ELR (cell line): ENCODE measurements at regions not wholly inside any gene's neighbourhood (a gene's known extent, or its start where the extent isn't known, plus 50 kb on each side); places are given as distances from the start of the nearest gene placed in this dataset.
"Not testable (repeated sequence)": the region's sequence is repeated elsewhere in the genome, so short reads cannot be mapped to it uniquely, and the experiment has no call there.

ENCODE experiments used
- DNase-seq: peaks from one replicate; pipeline ENCODE4 v3.0.0-alpha.2; 2015; ENCODE audit warnings: low read depth

DNA sequence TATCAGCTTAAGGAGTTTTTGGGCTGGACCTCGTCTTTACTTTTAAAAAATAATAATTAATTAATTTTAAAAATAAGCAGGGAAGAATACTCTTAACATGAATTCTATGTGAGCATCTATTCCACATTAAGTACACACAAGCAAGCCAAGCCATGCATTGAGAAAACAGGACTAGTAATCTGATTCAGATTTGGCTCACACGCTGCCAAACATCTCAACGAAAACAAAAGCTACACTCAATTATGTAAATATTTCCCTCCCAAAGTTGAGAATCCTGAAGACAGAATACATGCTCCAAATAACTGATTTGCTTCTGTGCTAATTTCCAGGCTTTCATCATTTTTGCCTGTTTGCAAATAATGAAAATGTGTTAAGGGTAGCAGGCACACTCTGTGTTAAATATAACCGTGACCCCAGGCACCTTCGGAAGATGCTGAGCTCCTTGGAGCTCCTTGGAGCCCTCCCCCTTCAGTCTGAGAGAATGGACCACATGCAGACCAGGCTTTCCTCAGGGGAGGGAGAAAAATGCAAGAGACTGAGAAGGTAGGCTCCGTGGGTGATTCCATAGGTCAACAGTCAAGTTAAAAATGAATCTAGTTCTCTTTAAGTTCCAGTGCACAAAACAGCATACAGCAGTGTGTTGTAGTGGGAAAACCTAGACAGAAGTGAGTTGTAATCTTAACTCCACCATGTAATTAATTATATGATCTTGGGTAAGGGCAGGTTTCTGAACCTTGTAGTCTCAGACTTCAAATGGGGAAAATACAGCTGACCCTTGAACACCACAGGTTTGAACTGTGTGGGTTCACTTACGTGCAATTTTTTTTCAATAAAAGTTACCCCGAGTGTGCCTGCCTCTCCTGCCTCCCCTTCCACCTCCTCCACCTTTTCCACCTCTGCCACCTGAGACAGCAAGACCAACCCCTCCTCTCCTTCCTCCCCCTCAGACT, 161.3 kb upstream of the RREB1 start:
- DNase-seq, result no peak

DNA sequence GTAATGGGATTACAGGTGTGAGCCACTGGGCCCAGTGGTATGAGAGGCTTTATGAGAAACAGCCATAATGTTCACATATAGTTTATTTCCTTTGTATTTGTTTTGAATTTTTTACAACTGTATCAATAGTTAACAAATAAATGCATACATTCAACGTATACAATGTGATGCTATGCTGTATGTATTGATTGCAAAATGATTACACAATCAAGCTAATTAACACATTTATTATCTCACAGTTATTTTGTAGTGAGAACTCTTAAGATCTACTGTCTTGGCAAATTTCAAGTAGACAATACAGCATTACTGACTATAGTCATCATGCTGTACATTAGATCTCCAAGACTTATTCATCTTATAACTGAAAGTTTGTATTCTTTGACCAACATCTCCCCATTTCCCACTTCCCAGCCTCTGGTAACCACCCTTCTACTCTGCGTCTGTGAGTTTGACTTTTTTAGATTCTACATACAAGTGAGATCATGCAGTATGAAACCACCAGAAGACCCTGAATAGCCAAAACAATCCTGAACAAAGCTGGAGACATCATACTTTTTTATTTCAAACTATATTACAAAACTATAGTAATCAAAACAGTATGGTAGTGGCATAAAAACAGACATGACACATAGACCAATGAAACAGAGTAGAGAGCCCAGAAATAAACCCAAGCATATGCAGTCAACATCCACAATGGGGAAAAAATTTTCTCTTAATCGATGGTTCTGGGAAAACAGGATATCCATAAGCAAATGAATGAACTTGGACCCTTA, 157.2 kb upstream of the RREB1 start:
- DNase-seq, result no peak

DNA sequence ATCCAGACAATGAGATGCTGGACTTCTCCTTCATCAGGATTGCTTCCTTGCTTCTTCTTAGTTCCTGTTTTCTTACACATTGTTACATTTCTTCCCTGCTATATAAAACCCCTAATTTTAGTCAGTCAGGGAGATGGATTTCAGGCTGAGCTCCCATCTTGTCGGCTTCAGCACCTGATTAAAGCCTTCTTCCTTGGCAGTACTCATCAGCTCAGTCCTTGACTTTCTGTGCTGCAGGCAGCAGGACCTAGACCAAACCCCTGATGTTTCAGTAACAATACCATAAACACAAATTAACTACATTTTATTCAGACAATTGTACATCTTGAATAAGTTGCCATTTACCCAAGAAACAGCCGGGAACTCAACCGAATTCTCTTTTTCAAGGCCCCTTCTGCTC, 156.4 kb upstream of the RREB1 start:
- no peak for DNase-seq

DNA sequence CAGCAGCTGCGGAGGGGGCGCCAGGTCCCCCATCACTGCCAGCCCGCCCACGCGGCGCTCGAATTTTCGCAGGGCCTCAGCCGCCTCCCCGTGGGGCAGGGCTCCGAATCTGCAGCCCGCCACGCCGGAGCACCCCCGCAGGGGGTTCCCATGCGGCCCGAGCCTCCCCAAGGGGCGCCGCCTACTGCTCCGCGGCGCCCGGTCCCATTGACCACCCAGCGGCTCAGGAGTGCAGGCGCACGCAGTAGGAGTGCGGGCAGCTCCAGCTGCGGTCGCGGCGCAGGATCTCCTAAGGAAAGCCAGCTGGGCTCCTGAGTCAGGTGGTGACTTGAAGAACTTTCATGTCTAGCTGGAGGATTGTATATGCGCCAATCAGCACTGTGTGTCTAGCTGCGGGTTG, 155.3 kb upstream of the RREB1 start:
- DNase-seq, result no peak

DNA sequence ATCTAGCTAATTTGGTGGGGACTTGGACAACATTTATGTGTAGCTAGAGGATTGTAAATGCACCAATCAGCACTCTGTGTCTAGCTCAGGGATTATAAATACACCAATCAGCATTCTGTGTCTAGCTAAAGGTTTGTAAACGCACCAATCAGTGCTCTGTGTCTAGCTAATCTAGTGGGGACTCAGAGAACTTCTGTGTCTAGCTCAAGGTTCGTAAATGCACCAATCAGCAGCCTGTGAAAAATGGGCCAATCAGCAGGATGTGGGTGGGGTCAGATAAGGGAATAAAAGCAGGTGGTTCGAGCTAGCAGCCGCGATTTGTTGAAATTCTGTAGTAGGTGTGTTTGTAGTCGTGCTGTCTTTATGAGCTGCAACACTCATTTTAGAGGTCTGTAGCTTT, 154.8 kb upstream of the RREB1 start:
- DNase-seq, result not testable (repeated sequence)

DNA sequence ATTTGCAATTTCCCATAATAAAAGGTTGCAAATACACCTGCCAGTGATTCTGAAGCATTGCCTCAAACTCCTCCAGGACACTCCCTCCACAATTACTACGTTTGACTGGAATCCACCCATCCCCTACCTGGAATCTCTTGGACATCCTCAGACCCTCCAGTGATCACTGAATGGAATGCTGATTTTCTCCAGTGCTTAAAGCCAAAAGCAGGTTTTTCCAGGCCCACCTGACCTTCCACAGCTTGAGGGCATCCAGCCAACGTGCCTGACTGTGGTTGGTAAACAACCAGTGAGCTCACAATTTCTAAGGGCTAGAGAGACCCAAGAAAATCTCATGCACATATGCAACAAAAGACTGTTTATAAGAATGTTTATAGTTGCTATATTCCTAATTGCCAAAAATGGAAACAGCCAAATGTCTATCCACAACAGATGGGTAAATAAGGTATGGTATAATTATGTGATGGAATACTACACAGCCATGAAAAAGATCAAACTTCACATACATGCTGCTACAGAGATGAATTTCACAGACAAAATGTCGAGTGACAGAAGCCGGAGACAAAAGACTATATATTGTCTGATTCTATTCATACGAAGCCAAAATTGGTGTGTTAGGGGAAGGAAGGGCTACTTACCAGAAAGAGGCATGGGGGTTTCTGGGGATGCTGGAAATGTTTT, 147.1 kb upstream of the RREB1 start:
- DNase-seq, result no peak

DNA sequence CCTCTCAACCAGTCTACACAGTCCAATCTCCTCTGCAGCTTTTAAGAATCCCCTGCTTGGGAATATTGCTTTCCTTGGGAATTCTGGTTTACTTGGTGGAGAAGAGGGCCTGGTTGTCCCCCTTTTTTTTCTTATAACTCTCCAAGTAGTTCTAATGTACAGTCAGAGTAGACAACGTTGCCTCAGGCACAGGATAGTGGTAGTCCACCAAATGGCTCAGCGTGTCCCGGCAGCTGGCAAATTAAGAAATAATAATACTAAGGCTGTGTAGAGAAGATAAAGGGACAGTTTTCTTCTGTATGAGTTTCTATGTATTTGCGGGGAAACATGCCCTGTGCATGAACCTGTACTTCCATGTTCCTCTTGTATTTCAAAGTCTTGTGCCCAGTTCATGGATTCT, 145.7 kb upstream of the RREB1 start:
- DNase-seq, result no peak

DNA sequence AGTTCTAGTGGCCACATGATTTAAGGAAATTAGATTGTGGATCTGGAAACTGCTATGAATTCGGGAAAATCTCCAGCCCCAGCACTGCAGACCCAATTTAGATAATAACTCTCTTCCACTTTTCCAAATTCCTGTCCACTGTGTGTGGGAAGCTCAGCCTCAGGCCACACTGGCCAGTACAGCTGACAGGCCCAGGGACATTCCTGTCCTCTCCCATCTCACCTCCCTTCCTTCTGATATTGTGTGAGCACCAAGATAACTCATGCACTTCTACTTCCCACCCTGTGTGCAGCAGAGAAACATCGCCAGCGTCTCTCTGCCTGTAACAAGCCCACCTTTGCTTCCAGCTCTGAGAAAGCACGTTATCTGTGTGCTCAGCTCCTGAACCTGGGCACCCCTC, 145.1 kb upstream of the RREB1 start:
- DNase-seq, result no peak

DNA sequence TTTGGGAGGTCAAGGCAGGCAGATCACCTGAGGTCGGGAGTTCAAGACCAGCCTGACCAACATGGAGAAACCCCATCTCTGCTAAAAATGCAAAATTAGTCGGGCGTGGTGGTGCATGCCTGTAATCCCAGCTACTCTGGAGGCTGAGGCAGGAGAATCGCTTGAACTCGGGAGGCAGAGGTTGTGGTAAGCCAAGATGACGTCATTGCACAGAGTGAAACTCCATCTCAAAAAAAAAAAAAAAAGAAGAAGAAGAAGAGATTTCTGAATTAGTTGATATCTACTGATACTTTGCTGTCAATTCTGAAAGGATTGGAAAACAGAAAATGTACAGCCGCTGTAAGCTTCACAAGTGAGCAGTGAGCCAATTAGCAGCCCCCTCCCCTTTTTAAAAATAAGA, 144.4 kb upstream of the RREB1 start:
- DNase-seq, result not testable (repeated sequence)

DNA sequence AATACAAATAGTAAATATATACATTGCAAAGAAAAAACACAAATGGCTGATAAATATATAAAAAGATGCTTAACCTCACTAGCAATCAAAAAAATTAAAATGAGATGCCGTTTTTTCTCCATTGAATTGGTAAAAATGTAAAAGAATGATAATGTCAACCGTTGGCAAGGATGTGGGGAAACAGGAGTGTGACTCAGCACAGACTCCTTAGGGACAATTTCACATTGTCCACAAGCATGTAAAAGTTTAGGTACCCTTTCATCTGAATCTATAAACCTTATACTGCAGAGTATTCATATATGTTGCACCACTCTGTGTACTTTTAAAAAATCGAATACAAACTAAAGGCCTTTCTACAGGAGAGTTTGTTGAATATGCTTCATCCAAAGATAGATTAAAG, 143.1 kb upstream of the RREB1 start:
- no peak for DNase-seq

DNA sequence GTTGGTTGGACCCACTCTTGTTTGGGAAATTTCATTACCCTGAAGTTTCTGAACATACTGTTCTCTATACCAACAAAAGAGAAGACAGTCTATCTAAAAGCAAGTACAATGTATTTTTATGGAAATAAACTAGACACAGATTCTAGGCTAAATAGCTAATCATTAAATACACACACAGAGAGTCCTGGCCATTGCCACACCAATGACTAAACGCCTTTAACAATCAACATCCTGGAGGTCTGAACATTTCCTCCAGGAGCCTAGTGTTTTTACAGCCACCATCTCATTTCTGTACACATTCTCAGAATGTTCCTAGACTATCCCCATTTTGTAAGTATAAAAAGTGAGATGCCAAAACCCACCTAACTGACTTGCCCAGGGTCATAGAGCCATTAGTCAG, 141.6 kb upstream of the RREB1 start:
- DNase-seq, result no peak

DNA sequence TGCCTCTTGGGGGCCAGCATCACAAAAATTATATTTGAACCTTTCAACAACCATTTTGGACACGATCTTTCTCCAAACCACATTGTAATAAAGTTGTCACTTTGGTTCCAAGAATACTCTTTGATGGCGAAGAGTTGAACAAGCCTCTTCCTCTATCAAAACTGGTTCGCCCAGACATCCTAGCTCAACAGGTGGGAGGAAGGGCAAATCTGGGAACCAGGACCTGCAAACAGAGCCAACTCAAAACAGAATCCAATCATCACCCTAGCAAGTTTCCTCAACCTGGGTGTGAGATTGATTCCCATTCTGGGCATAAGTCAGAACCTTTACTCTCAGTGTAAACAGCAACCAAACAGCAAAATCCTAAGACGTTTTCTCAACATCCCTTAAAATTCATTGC, 141.2 kb upstream of the RREB1 start:
- DNase-seq, result no peak

DNA sequence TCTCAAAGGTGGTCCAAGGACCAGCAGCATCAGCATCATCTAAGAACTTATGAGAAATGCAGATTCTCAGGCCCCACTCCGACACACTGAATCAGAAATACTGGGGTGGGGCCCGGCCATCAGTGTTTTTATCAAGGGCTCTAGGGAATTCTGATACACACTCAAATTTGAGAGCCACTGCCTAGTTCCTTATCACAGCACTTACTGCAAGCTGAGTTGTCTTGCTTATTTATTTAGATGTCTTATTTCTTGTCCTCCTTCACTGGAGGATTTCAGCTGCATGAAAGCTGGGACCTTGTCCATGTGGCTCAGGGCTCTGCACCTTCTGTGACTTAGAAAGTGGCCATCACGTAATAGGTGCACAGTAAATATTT, 139.4 kb upstream of the RREB1 start:
- DNase-seq, result no peak

DNA sequence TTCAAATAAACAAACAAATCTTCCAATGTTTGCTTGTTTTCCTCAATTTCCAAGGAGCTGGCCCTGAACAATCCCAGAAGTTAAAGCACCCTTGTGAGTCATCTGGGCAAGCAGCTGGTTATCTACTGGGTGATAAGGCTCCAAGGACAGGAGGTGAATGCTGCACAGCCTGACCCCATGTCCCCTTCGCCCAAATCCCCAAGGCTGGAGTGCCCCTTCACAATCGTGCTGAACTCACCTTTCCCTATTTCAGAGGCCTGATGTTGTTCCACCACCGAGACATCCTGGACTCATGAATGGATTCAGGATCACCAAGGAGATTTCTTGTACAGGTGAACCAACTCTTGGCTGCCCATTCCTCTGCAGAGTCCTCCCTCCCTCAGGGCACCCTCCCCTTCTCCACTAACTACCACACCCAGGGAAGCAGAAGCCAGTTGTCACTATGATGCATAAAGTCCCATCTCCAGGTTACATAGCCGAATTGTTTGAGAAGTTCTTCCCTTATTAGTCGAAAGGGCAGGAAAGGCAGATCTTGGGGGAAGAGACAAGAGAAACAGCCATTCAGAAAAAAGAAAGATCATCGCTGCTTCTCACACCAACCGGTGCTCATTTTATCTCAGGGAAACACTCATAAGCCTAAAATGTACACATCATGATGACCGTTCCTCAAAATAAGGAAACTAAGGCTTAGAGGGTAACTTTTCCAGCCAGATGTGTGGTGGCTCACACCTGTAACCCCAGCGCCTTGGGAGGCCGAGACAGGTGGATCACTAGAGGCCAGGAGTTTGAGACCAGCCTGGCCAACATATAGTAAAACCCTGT, 138.8 kb upstream of the RREB1 start:
- no peak for DNase-seq

DNA sequence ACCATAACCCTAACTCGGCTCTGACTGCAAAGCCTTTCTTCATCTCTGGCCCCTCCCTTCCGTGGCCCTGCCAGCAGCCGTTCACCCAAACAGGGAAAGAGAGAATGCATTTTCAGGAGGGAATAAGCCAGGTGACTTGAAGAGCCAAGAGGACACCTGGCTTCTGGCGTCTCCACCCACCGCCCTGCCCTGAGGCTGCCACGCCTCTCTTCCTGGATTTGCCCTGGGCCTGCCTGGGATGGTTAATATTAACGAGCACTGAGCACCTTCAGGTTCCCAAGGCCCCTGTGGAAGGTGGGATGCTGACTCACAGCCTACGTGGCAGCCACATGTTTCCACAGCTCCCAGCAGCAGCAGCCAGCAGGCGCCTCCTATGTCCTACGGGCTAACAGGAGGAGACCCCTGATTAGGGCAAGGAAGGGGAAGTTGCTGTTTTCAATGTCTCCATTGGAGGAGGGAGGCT, 138.0 kb upstream of the RREB1 start:
- peak; percentile 7 for DNase-seq

DNA sequence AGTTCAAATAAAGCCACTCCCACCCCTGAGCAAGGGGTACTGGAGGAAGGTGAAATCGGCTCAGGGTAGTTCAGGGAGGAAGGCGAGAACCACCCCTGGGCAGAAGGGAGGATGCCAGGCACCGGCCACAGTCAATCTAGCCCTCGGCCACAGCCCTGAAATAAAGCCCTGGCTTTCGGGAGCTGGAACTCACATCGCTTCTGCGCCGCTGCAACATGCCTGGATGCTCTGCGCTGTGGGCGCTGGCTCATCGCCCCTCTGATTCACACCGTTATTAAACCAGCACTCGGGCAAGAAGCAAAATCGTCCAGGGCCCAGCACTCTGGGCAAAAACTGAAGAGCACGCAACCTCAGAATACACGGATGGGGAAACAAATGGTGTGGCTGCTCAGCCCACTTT, 136.9 kb upstream of the RREB1 start:
- DNase-seq, result no peak

DNA sequence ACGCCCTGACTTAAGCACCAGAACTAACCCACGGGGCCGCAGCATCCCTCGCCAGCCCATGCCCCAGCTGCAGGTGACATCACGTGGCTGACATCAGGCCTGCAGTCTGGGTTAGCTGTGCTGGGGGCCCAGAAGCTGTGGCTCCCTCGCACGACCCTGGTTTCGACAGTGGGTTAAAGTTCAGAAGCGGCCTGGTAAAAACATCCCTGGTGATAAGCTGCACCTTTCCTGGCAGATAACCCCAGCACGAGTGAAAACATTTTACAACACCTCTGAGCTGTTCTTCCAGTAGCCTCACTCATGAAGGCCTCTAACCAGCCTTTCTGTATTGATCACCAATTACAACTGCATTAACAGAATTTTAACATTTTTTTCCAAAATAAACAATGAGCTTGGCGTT, 136.4 kb upstream of the RREB1 start:
- no peak for DNase-seq

DNA sequence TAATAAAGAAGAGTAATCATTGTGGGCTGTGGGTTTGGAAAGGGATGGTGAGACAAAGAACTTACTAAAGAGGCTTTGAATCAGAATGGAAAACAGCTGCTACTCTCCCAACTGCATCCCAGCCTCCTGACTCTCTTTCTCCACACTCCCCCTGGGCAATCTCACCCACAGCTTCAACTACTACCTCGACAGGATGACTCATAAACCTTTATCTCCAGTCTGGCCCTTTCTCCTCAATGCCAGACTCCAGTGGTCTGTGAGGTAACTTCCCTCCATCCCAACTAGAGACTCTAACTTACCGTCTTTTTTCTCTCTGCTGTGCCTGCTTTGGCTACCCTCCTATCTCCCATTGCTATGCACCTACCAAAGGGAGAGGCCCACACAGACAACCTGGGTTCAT, 135.3 kb upstream of the RREB1 start:
- DNase-seq, result peak; percentile 40

DNA sequence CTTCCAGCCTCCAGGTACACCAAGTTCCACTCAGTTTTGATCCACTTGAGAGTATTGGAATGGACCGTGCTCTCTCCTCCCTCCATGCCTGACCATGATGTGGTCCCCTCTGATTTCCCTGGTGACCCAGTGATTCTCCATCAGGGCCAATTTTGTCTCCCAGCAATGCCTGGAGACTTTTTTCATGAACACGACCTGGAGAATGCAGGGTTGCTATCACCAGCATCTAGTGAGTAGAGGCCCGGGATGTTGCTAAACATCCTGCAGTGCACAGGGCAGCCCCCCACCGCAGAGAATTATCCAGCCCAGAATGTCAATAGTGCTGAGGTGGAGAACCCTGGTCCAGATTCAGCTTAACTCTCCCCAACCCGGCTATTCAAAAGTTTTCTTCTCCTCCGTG, 134.0 kb upstream of the RREB1 start:
- DNase-seq, result no peak

DNA sequence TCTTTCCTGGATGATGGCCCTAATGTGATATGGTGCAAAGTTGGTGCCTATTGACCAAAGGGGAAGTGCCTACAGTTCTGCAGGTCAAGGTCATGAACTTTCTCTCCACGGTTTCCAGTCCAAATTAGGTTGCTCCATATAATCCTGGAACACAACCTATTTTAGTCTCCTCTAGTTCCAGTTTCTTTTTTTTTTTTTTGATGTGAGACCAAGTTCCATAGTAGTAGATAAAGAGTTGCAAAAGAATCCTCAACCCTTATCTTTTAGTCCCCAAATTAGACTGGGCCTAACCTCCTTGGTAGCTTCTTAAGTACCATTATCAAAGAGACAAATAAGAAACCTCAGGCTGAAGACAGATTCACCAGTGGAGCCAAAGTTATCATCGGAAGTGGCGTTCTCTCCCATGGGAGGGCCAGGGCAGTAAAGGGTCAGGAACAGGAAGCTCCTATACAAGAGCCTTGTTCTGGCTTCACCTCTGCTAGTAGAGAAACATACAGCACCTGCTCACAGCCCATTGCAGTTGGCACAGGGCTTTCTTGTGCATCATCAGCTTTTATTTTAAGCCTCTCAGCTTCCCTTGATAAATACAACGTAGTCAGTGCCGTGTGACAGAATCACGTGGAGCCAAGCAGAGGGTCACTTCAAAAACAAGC, 132.2 kb upstream of the RREB1 start:
- DNase-seq, result no peak

DNA sequence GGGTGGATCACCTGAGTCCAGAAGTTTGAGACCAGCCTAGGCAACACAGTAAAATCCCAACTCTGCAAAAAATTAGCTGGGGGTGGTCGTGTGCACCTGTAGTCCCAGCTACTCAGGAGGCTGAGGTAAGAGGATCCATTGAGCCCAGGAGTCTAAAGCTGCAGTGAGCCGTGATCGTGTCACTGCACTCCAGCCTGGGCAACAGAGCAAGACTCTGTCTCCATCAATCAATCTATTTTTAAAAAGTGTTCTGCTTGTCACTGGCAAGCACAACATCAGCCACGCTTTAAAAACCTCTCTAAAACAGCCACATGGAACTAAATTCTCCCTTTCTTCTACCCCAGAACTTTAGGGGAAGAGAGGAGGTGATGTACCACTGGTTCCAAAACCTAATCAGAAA, 131.6 kb upstream of the RREB1 start:
- no peak for DNase-seq
